ENCODE measurements at regions not wholly inside any gene's neighbourhood (a gene's known extent, or its start where the extent isn't known, plus 50 kb on each side); places are given as distances from the start of the nearest gene placed in this dataset.
"Not testable (repeated sequence)": the region's sequence is repeated elsewhere in the genome, so short reads cannot be mapped to it uniquely, and the experiment has no call there.

- POLR2A ChIA-PET: no interaction called here
- no peak overlapping the region for H3K27ac ChIP-seq (ENCODE audit: low read depth, low read length)
These were observed 343.2 kb upstream of the MAF start for GRCh38 chr16:79943736-79944135.

GRCh38 chr16:79938575-79938974 is 338.0 kb upstream of the MAF start:
- DNase-seq: no peak
- Histone ChIP-seq H3K27ac (ENCODE audit: low read depth, low read length) (no peak overlapping the region), H3K36me3 (ENCODE audit: control insufficient read depth in 2 of 3, insufficient read depth in 3 of 3, low read length in 3 of 3) (no peaks in the 10 kb centered on the region), H3K27me3 (ENCODE audit: control insufficient read depth in 2 of 2, insufficient read depth in 2 of 2, low read length in 2 of 2) (no peaks in the 10 kb centered on the region), H3K9me3 (ENCODE audit: control insufficient read depth in 2 of 3, low read length in 3 of 3) (no peaks in the 10 kb centered on the region), H3K4me3 (ENCODE audit: low read length) (no peak overlapping the region), H3K4me1 (ENCODE audit: control insufficient read depth in 2 of 2, insufficient read depth in 2 of 2, low read length in 2 of 2) (no peaks in the 10 kb centered on the region)
- Mint-ChIP-seq H3K36me3 (no peaks in the 10 kb centered on the region), H3K27ac (no peak overlapping the region), H3K9me3 (peaks cover 0 to 1% (median 0%) of the 10 kb centered on the region in 11 donors), H3K4me3 (no peak overlapping the region), H3K4me1 (no peaks in the 10 kb centered on the region), H3K27me3 (peaks cover 0 to 9% (median 5%) of the 10 kb centered on the region in 5 donors)
- ATAC-seq: no peak
- ChIA-PET CTCF (no interaction called here), POLR2A (no interaction called here)
- intact Hi-C loops (cut with micrococcal nuclease): no loop called here

More at GRCh38 chr16:79943736-79944135, 343.2 kb upstream of the MAF start:
- Histone ChIP-seq H3K4me3 (ENCODE audit: low read length) (no peak overlapping the region), H3K9me3 (ENCODE audit: control insufficient read depth in 2 of 3, low read length in 3 of 3) (no peaks in the 10 kb centered on the region), H3K36me3 (ENCODE audit: control insufficient read depth in 2 of 3, insufficient read depth in 3 of 3, low read length in 3 of 3) (no peaks in the 10 kb centered on the region), H3K4me1 (ENCODE audit: control insufficient read depth in 2 of 2, insufficient read depth in 2 of 2, low read length in 2 of 2) (no peaks in the 10 kb centered on the region), H3K27me3 (ENCODE audit: control insufficient read depth in 2 of 2, insufficient read depth in 2 of 2, low read length in 2 of 2) (no peaks in the 10 kb centered on the region)
- Mint-ChIP-seq H3K27me3 (peaks cover under 1 to 29% (median 5%) of the 10 kb centered on the region in 5 donors), H3K4me1 (peaks cover 0 to 4% (median 0%) of the 10 kb centered on the region in 7 donors), H3K9me3 (peaks cover 0 to 2% (median 0%) of the 10 kb centered on the region in 11 donors), H3K27ac (no peak overlapping the region), H3K4me3 (no peak overlapping the region), H3K36me3 (no peaks in the 10 kb centered on the region)
- ATAC-seq (no peak), DNase-seq (no peak)
- CTCF ChIA-PET: no interaction called here
- intact Hi-C loops (cut with micrococcal nuclease): no loop called here

GRCh38 chr16:79937671-79938070 is 337.1 kb upstream of the MAF start:
- CTCF ChIA-PET; H3K9me3 ChIP-seq (ENCODE audit: control insufficient read depth in 2 of 3, low read length in 3 of 3); intact Hi-C loops (cut with micrococcal nuclease): not testable (repeated sequence)

GRCh38 chr16:79933603-79934002 is 333.1 kb upstream of the MAF start:
- intact Hi-C loops (cut with micrococcal nuclease): no loop called here
- Mint-ChIP-seq H3K4me1 (no peaks in the 10 kb centered on the region), H3K9me3 (peaks cover 0 to 5% (median 0%) of the 10 kb centered on the region in 11 donors), H3K36me3 (no peaks in the 10 kb centered on the region), H3K27ac (no peak overlapping the region), H3K27me3 (peaks cover 0 to 14% (median 1%) of the 10 kb centered on the region in 5 donors), H3K4me3 (no peak overlapping the region)
- Histone ChIP-seq H3K4me1 (ENCODE audit: control insufficient read depth in 2 of 2, insufficient read depth in 2 of 2, low read length in 2 of 2) (no peaks in the 10 kb centered on the region), H3K36me3 (ENCODE audit: control insufficient read depth in 2 of 3, insufficient read depth in 3 of 3, low read length in 3 of 3) (no peaks in the 10 kb centered on the region), H3K27me3 (ENCODE audit: control insufficient read depth in 2 of 2, insufficient read depth in 2 of 2, low read length in 2 of 2) (no peaks in the 10 kb centered on the region), H3K4me3 (ENCODE audit: low read length) (no peak overlapping the region), H3K27ac (ENCODE audit: low read depth, low read length) (no peak overlapping the region), H3K9me3 (ENCODE audit: control insufficient read depth in 2 of 3, low read length in 3 of 3) (no peaks in the 10 kb centered on the region)
- ATAC-seq: no peak
- ChIA-PET CTCF (no interaction called here), POLR2A (no interaction called here)
- no peak for DNase-seq

More at GRCh38 chr16:79937671-79938070, 337.1 kb upstream of the MAF start:
- H3K9me3 Mint-ChIP-seq; H3K27ac ChIP-seq (ENCODE audit: low read depth, low read length); H3K4me1 Mint-ChIP-seq; POLR2A ChIA-PET; H3K4me3 Mint-ChIP-seq; H3K27ac Mint-ChIP-seq; H3K27me3 Mint-ChIP-seq; DNase-seq; H3K4me3 ChIP-seq (ENCODE audit: low read length); H3K36me3 ChIP-seq (ENCODE audit: control insufficient read depth in 2 of 3, insufficient read depth in 3 of 3, low read length in 3 of 3); H3K4me1 ChIP-seq (ENCODE audit: control insufficient read depth in 2 of 2, insufficient read depth in 2 of 2, low read length in 2 of 2); H3K36me3 Mint-ChIP-seq; H3K27me3 ChIP-seq (ENCODE audit: control insufficient read depth in 2 of 2, insufficient read depth in 2 of 2, low read length in 2 of 2); ATAC-seq: not testable (repeated sequence)

GRCh38 chr16:79932572-79932971 is 332.0 kb upstream of the MAF start:
- H3K36me3 Mint-ChIP-seq: no peaks in the 10 kb centered on the region
- H3K4me3 Mint-ChIP-seq: no peak overlapping the region
- no peaks in the 10 kb centered on the region for H3K27me3 ChIP-seq (ENCODE audit: control insufficient read depth in 2 of 2, insufficient read depth in 2 of 2, low read length in 2 of 2)
- no peaks in the 10 kb centered on the region for H3K4me1 Mint-ChIP-seq
- H3K4me3 ChIP-seq (ENCODE audit: low read length): no peak overlapping the region
- no peak overlapping the region for H3K27ac ChIP-seq (ENCODE audit: low read depth, low read length)
- ATAC-seq (no peak), DNase-seq (no peak)
- H3K4me1 ChIP-seq (ENCODE audit: control insufficient read depth in 2 of 2, insufficient read depth in 2 of 2, low read length in 2 of 2): no peaks in the 10 kb centered on the region
- ChIA-PET CTCF (no interaction called here), POLR2A (no interaction called here)
- intact Hi-C loops (cut with micrococcal nuclease): no loop called here
- H3K9me3 Mint-ChIP-seq: peaks cover 0 to 5% (median 0%) of the 10 kb centered on the region in 11 donors
- no peak overlapping the region for H3K27ac Mint-ChIP-seq
- no peaks in the 10 kb centered on the region for H3K36me3 ChIP-seq (ENCODE audit: control insufficient read depth in 2 of 3, insufficient read depth in 3 of 3, low read length in 3 of 3)
- no peaks in the 10 kb centered on the region for H3K9me3 ChIP-seq (ENCODE audit: control insufficient read depth in 2 of 3, low read length in 3 of 3)
- H3K27me3 Mint-ChIP-seq: peaks cover 0 to 10% (median 0%) of the 10 kb centered on the region in 5 donors

- Mint-ChIP-seq H3K9me3 (peaks cover 0 to 5% (median 0%) of the 10 kb centered on the region in 11 donors), H3K27ac (no peak overlapping the region), H3K4me1 (no peaks in the 10 kb centered on the region), H3K27me3 (peaks cover 0 to 10% (median 0%) of the 10 kb centered on the region in 5 donors), H3K36me3 (no peaks in the 10 kb centered on the region), H3K4me3 (no peak overlapping the region)
- DNase-seq (no peak), ATAC-seq (no peak)
- ChIA-PET CTCF (no interaction called here), POLR2A (interaction anchor here (0.7 kb wide), 1 partner anchor 38 kb away, joined by 3 read pairs; no protein-coding TSS in a partner anchor)
- no peaks in the 10 kb centered on the region for H3K36me3 ChIP-seq (ENCODE audit: control insufficient read depth in 2 of 3, insufficient read depth in 3 of 3, low read length in 3 of 3)
- no peak overlapping the region for H3K27ac ChIP-seq (ENCODE audit: low read depth, low read length)
- no peaks in the 10 kb centered on the region for H3K27me3 ChIP-seq (ENCODE audit: control insufficient read depth in 2 of 2, insufficient read depth in 2 of 2, low read length in 2 of 2)
- H3K4me3 ChIP-seq (ENCODE audit: low read length): no peak overlapping the region
- no peaks in the 10 kb centered on the region for H3K4me1 ChIP-seq (ENCODE audit: control insufficient read depth in 2 of 2, insufficient read depth in 2 of 2, low read length in 2 of 2)
- intact Hi-C loops (cut with micrococcal nuclease): no loop called here
- no peaks in the 10 kb centered on the region for H3K9me3 ChIP-seq (ENCODE audit: control insufficient read depth in 2 of 3, low read length in 3 of 3)
These were observed 331.2 kb upstream of the MAF start for GRCh38 chr16:79931721-79932120.

GRCh38 chr16:79929260-79929965 is 328.9 kb upstream of the MAF start:
- Histone ChIP-seq H3K4me1 (ENCODE audit: control insufficient read depth in 2 of 2, insufficient read depth in 2 of 2, low read length in 2 of 2) (no peaks in the 10 kb centered on the region), H3K27me3 (ENCODE audit: control insufficient read depth in 2 of 2, insufficient read depth in 2 of 2, low read length in 2 of 2) (no peaks in the 10 kb centered on the region), H3K36me3 (ENCODE audit: control insufficient read depth in 2 of 3, insufficient read depth in 3 of 3, low read length in 3 of 3) (no peaks in the 10 kb centered on the region), H3K27ac (ENCODE audit: low read depth, low read length) (no peak overlapping the region), H3K9me3 (ENCODE audit: control insufficient read depth in 2 of 3, low read length in 3 of 3) (no peaks in the 10 kb centered on the region), H3K4me3 (ENCODE audit: low read length) (no peak overlapping the region)
- Mint-ChIP-seq H3K27ac (no peak overlapping the region), H3K9me3 (peaks cover 0 to 5% (median 0%) of the 10 kb centered on the region in 11 donors), H3K4me3 (no peak overlapping the region), H3K36me3 (no peaks in the 10 kb centered on the region), H3K27me3 (peaks cover 0 to 6% (median 0%) of the 10 kb centered on the region in 5 donors), H3K4me1 (no peaks in the 10 kb centered on the region)
- ATAC-seq (no peak), DNase-seq (no peak)
- ChIA-PET POLR2A (no interaction called here), CTCF (no interaction called here)
- intact Hi-C loops (cut with micrococcal nuclease): no loop called here

Data from naive thymus-derived CD4-positive, alpha-beta T cell (primary cell).